B cell (primary cell): ENCODE measurements at regions not wholly inside any gene's neighbourhood (a gene's known extent, or its start where the extent isn't known, plus 50 kb on each side); places are given as distances from the start of the nearest gene placed in this dataset.

Source experiments
- ATAC-seq: fragments of 200-7000 bp; cut with Tn5 transposase; one replicate; pipeline ENCODE4 v1.10.0; 2021; ENCODE audit warnings: low read depth, mild to moderate bottlenecking, moderate number of reproducible peaks, moderate library complexity
- CTCF ChIA-PET: fragments of 350-600 bp; sonication (Branson Sonifier 250); formaldehyde crosslinking; loops from one replicate; lab custom pipeline; 2021; ENCODE audit warnings: antibody characterized with exemption, inconsistent platforms; lab: Charles Lee
- POLR2A ChIA-PET: fragments of 350-600 bp; sonication (Branson Sonifier 250); formaldehyde crosslinking; loops from one replicate; lab custom pipeline; 2021; ENCODE audit warnings: antibody characterized with exemption; lab: Charles Lee
- DNase-seq: peaks from one replicate; pipeline ENCODE4 v3.0.0; 2013
- H2AFZ ChIP-seq: 2 replicates; pipeline ENCODE4 v1.6.1; 2012; ENCODE audit warnings: mild to moderate bottlenecking, low read depth, low read length; ENCODE audit not compliant: insufficient read depth, poor library complexity, severe bottlenecking
- H3K27ac ChIP-seq, 2 donors: 1 replicate in 1 of 2; 2 replicates in 1 of 2; pipeline ENCODE4 v1.5.1; 2012 to 2013; ENCODE audit warnings: low read length in 2 of 2, mild to moderate bottlenecking in 2 of 2, moderate library complexity in 1 of 2
- H3K27me3 ChIP-seq, 4 experiments: fragments of 200-600 bp in 1 of 4; sonication (generic) in 1 of 4; replicated peaks in 1 of 4; 1 replicate in 2 of 4; 2 replicates in 2 of 4; pipeline versions ENCODE4 v1.6.1 to v1.7.0; 2013 to 2016; ENCODE audit warnings: low read length in 3 of 4, mild to moderate bottlenecking in 2 of 4, mixed read lengths in 1 of 4, moderate library complexity in 1 of 4; ENCODE audit not compliant: insufficient read depth in 4 of 4, control insufficient read depth in 3 of 4; ENCODE audit errors: control extremely low read depth in 1 of 4
- H3K36me3 ChIP-seq, 2 experiments: replicated peaks in 1 of 2; 1 replicate in 1 of 2; 2 replicates in 1 of 2; pipeline versions ENCODE4 v1.6.1 to v1.7.1; 2013; ENCODE audit warnings: low read length in 1 of 2; ENCODE audit not compliant: insufficient read depth in 2 of 2, control insufficient read depth in 1 of 2; ENCODE audit errors: control extremely low read depth in 1 of 2, extremely low read depth in 1 of 2
- H3K4me1 ChIP-seq, 2 donors: fragments of 200-600 bp in 1 of 2; sonication (generic) in 1 of 2; 1 replicate in 1 of 2; 2 replicates in 1 of 2; pipeline versions ENCODE4 v1.5.1 to v1.6.1; 2013 to 2017; ENCODE audit warnings: low read length in 2 of 2; ENCODE audit not compliant: control insufficient read depth in 2 of 2, insufficient read depth in 2 of 2
- H3K4me2 ChIP-seq: replicated peaks from 2 replicates; pipeline ENCODE3; 2012; ENCODE audit warnings: mild to moderate bottlenecking, low read depth, low read length; ENCODE audit not compliant: poor library complexity, severe bottlenecking
- H3K4me3 ChIP-seq, 5 experiments: fragments of 200-600 bp in 1 of 5; sonication (generic) in 1 of 5; 1 replicate in 3 of 5; 2 replicates in 2 of 5; pipeline versions ENCODE4 v1.5.1 to v1.7.0; 2011 to 2016; ENCODE audit warnings: low read length in 4 of 5, mild to moderate bottlenecking in 4 of 5, low read depth in 2 of 5, control low read depth in 1 of 5, moderate library complexity in 1 of 5; ENCODE audit not compliant: insufficient read depth in 1 of 5; ENCODE audit errors: control extremely low read depth in 1 of 5, extremely low read depth in 1 of 5
- H3K79me2 ChIP-seq: fragments of 200-600 bp; sonication (generic); one replicate; pipeline ENCODE4 v1.6.0; 2016; ENCODE audit warnings: low read length; ENCODE audit not compliant: control insufficient read depth, insufficient read depth
- H3K9ac ChIP-seq: fragments of 200-600 bp; sonication (generic); 2 replicates; pipeline ENCODE4 v1.6.1; 2017; ENCODE audit warnings: mild to moderate bottlenecking, low read length, moderate library complexity
- H3K9me3 ChIP-seq, 3 donors: one replicate each; pipeline versions ENCODE4 v1.6.1 to v1.7.1; 2013; ENCODE audit warnings: low read length in 2 of 3; ENCODE audit not compliant: control insufficient read depth in 2 of 3, insufficient read depth in 1 of 3; ENCODE audit errors: control extremely low read depth in 1 of 3
- H4K20me1 ChIP-seq: 2 replicates; pipeline ENCODE4 v1.6.0; 2012; ENCODE audit warnings: mild to moderate bottlenecking, low read length; ENCODE audit not compliant: insufficient read depth, control insufficient read depth, poor library complexity, severe bottlenecking
- H3K27ac Mint-ChIP-seq: one replicate; pipeline ENCODE4 v1.8.0; 2021; ENCODE audit warnings: mixed read lengths
- H3K27me3 Mint-ChIP-seq: one replicate; pipeline ENCODE4 v1.8.0; 2021; ENCODE audit warnings: mixed read lengths
- H3K4me1 Mint-ChIP-seq: one replicate; pipeline ENCODE4 v1.8.0; 2021; ENCODE audit warnings: mixed read lengths
- H3K4me3 Mint-ChIP-seq: one replicate; pipeline ENCODE4 v1.8.0; 2021; ENCODE audit warnings: mixed read lengths
- H3K9me3 Mint-ChIP-seq: one replicate; pipeline ENCODE4 v1.8.0; 2022; ENCODE audit warnings: mixed read lengths; ENCODE audit not compliant: insufficient read depth
- EZH2 ChIP-seq: IDR thresholded peaks from 2 replicates; pipeline ENCODE4 v1.6.1; 2012; ENCODE audit warnings: borderline replicate concordance, low read depth, mild to moderate bottlenecking, moderate library complexity, low read length; ENCODE audit not compliant: insufficient read depth, poor library complexity, severe bottlenecking
- WGBS: methylation state at CpG from one replicate; pipeline ENCODE4 v1.1.5; 2013; ENCODE audit warnings: missing lambda C conversion rate; ENCODE audit not compliant: insufficient coverage; 5-methylcytosine and 5-hydroxymethylcytosine counted together
- intact Hi-C: fragments of 100-400 bp; cut with micrococcal nuclease; formaldehyde crosslinking; loops from one replicate; pipeline ENCODE4 v1.10.0; 2022
- TF ChIP-seq, protein P1 (sequence below): fragments of 200-600 bp; IDR thresholded peaks from one replicate; pipeline ENCODE4 v1.8.0; 2022; ENCODE audit warnings: antibody characterized with exemption, mild to moderate bottlenecking

DNA sequence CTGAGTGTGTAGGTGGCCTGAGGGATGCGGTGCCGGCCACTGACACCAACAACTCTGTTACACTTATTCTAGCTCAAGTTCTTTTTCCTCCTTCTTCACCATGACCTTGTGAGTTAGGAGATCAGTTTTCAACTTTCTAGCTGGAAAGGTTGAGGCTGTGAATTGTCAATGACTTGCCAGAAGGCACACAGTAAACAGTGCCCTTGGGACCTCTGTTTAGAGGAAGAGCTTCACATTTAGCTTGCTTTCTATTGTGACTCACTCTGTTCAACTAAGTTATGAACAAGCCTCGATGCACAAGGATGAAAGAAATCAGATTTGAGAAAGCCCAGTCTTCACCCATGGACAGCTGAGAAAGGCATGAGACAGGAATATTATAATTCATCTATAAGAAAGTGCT lies 455.6 kb downstream of the MAFB start:
- Histone ChIP-seq H3K27ac (no peak overlapping the region), H4K20me1 (no peaks in the 10 kb centered on the region), H3K79me2 (no peaks in the 10 kb centered on the region), H3K27me3 (peaks cover 0 to 4% (median 0%) of the 10 kb centered on the region in 4 experiments), H3K36me3 (no peaks in the 10 kb centered on the region), H3K4me3 (no peak overlapping the region), H3K9ac (no peak overlapping the region), H3K4me2 (no peak overlapping the region), H3K4me1 (no peaks in the 10 kb centered on the region), H3K9me3 (no peaks in the 10 kb centered on the region), H2AFZ (no peak overlapping the region)
- H3K9me3 Mint-ChIP-seq = no peaks in the 10 kb centered on the region
- TF ChIP-seq EZH2 = no peak
- TF ChIP-seq, protein P1, sequence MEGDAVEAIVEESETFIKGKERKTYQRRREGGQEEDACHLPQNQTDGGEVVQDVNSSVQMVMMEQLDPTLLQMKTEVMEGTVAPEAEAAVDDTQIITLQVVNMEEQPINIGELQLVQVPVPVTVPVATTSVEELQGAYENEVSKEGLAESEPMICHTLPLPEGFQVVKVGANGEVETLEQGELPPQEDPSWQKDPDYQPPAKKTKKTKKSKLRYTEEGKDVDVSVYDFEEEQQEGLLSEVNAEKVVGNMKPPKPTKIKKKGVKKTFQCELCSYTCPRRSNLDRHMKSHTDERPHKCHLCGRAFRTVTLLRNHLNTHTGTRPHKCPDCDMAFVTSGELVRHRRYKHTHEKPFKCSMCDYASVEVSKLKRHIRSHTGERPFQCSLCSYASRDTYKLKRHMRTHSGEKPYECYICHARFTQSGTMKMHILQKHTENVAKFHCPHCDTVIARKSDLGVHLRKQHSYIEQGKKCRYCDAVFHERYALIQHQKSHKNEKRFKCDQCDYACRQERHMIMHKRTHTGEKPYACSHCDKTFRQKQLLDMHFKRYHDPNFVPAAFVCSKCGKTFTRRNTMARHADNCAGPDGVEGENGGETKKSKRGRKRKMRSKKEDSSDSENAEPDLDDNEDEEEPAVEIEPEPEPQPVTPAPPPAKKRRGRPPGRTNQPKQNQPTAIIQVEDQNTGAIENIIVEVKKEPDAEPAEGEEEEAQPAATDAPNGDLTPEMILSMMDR = no peak
- no peak overlapping the region for H3K27ac Mint-ChIP-seq
- no peak for ATAC-seq
- ChIA-PET POLR2A (no interaction called here), CTCF (no interaction called here)
- no peak for DNase-seq
- no CpG with 5 or more reads among the region's 3 CpGs for WGBS
- intact Hi-C loops = no loop called here
- H3K4me1 Mint-ChIP-seq = no peaks in the 10 kb centered on the region
- no peak overlapping the region for H3K4me3 Mint-ChIP-seq
- peaks cover 3% of the 10 kb centered on the region for H3K27me3 Mint-ChIP-seq

GRCh38 chr20:40232756-40233155 lies 456.3 kb downstream of the MAFB start:
- no peaks in the 10 kb centered on the region for H4K20me1 ChIP-seq
- TF ChIP-seq, protein P1 = no peak
- TF ChIP-seq EZH2 = no peak
- H3K27ac Mint-ChIP-seq = no peak overlapping the region
- ChIA-PET CTCF (interaction anchor here (0.7 kb wide), 1 partner anchor 488 kb away, joined by 3 read pairs; no protein-coding TSS in a partner anchor), POLR2A (no interaction called here)
- ATAC-seq (no peak), DNase-seq (no peak)
- H3K27ac ChIP-seq = no peak overlapping the region
- no peak overlapping the region for H3K9ac ChIP-seq
- H3K36me3 ChIP-seq = no peaks in the 10 kb centered on the region
- H2AFZ ChIP-seq = no peak overlapping the region
- H3K4me3 Mint-ChIP-seq = no peak overlapping the region
- no peaks in the 10 kb centered on the region for H3K79me2 ChIP-seq
- H3K9me3 Mint-ChIP-seq = no peaks in the 10 kb centered on the region
- intact Hi-C loops = no loop called here
- peaks cover 3% of the 10 kb centered on the region for H3K27me3 Mint-ChIP-seq
- H3K4me3 ChIP-seq = no peak overlapping the region
- peaks cover 0 to 4% (median 0%) of the 10 kb centered on the region in 4 experiments for H3K27me3 ChIP-seq
- H3K9me3 ChIP-seq = no peaks in the 10 kb centered on the region
- H3K4me1 ChIP-seq = no peaks in the 10 kb centered on the region
- no peaks in the 10 kb centered on the region for H3K4me1 Mint-ChIP-seq
- no peak overlapping the region for H3K4me2 ChIP-seq
